Activated CD8-positive, alpha-beta memory T cell treated with anti-CD3 and anti-CD28 coated beads, Interleukin-2, amount 50 U/mL, for 1 hour (primary cell): ENCODE measurements at regions not wholly inside any gene's neighbourhood (a gene's known extent, or its start where the extent isn't known, plus 50 kb on each side); places are given as distances from the start of the nearest gene placed in this dataset.
"Not testable (repeated sequence)": the region's sequence is repeated elsewhere in the genome, so short reads cannot be mapped to it uniquely, and the experiment has no call there.

Experiments used
- DNase-seq: peaks from one replicate; pipeline ENCODE4 v3.0.0-alpha.2; 2020; ENCODE audit errors: extremely low read depth

DNA sequence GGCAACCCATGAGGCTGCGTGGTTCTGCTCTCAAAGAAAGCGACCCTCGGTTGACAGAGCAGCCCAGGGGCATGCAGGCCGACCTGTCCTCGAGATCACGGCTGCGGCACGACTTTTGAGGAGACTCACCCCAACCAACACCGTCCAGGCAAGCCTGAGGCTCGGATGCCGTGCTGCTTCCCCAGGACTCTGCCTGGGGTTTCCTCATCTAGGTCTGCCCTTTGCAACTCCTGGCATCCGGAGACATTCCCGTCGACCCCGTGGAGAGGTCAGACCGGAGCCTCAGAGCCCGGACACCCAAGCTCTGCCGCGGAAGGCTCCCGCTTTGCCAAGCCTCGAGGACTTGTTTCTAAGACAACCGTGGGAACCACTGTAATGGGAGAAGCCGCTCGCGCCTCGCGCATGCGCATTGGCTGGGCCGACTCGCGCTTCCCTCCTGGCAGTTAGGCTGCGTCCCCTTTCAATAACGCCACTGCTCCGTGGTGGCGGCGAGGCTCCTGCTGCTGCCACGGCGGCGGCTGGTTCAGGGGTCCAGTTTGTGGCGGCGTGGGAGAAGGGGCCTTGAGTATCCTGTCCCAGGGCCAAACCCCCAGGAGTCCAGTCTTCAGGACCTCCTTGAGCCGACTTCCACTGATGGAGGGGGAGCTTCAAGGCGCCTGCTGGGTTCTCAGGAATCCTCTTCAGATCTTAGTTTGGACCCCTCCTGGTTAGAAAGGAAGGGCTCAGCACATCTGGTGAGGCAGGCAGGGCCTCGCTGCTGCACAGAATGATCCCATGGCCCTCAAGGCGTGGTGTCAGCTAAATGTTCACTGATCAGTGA lies 101.7 kb upstream of the ZNF337 start:
- not testable (repeated sequence) for DNase-seq

DNA sequence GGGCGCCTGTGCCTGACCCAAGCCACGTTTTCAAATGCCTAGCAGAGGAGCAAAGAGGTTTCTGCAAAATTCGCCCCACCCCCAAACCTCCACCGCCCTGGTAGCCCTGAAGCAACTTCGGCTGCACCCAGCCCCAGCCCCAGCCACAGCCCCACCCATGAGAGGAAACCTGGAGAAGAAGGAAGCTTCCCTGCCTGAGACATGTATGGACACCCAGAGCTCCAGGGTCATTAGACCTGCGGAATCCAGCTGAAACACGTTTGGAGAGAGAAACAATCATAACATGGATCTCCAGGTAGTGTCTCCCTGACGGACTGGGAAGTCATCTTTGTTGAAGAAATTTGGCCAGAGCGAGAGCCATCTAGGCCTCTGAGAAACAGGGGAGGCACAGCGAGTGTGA lies 100.4 kb upstream of the ZNF337 start:
- DNase-seq, result not testable (repeated sequence)

DNA sequence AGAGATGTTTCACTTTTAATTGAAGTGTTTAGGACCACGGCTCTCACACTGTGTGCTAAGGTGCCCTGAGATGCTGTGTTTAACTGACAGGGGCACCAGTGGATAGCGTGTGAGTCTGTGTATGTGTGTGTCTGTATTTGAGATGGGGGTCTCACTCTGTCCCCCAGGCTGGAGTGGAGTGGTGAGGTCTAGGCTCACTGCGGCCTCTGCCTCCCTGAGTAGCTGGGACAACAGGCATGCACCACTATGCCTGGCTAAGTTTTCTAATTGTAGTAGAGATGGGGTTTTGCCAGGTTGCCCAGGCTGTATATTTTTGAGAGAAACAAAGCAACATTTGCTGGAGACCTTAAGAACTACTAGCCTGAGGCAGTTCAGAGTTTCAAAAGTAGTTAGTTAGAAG lies 80.6 kb upstream of the ZNF337 start:
- DNase-seq, result not testable (repeated sequence)

DNA sequence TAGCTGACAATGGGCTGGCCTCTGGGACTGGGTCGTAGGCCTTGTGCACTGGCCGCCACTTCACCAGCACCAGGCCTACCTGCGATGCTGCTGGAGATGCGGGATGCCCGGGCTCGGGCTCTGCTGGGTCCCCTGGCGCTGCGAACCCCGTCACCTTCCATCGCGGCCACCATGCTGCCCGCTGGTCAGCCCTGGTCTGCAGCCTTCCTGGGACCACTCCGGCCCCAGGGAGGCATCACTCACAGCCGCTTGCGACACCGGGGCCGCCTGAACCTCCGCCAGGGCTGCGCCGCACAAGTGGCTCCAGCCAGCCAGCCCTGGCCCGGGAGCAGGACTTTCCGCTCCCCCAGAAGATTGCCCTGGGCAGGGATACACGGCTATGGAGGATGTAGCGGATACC lies 78.1 kb upstream of the ZNF337 start:
- not testable (repeated sequence) for DNase-seq

DNA sequence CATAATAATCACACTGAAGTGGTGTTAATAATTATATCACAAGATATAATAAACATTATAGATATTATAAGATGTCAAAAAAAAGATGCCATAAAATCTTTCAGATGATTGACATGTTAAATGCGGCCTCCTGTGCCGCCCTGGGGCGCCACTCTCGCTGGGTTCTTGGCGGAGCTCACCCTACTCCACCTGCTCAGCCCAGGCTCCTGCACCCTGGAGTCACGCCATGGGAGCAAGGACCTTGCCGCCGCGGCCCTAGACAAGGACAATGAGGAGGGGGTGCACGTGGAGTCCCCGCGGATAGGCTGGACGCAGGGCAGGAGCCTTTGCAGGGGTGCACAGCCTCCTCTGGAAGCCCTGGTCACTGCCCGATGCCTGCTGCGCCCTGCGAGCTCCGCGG lies 77.5 kb upstream of the ZNF337 start:
- DNase-seq, result not testable (repeated sequence)

DNA sequence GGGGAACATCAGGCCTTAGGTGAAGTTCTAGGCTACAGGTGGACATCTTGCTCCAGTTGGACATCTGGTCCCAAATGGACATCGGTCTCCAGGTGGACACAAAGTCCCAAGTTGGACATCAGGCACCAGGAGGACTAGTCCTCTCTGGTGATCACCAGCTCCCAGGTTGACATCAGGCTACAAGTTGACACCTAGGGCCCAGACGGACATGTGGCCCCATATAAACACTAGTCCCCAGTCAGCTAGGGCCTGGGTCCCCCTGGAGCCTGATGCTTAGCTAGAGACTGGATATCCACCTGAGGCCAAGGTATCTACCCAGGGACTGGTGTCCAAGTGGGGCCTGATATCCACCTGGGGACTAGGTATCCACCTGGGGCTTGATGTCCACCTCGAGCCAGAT lies 75.8 kb upstream of the ZNF337 start:
- DNase-seq, result not testable (repeated sequence)

DNA sequence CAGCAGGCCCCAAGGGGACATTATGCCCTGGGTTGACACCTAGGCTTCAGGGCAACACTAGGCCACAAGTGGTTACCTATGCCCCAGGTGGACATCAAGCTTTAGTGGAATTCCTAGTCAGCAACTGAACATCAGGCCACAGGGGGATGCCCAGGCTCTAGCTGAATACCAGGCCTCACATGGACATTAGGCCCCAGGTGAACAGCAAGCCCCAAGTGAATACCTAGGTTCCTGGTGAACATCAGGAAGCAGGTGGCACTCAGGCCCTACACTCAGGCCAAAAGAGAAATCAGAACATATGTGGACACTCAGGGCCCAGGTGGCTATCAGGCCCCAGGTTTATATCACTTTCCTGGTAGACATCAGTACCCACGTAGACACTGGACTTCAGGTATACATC lies 75.2 kb upstream of the ZNF337 start:
- DNase-seq, result not testable (repeated sequence)

DNA sequence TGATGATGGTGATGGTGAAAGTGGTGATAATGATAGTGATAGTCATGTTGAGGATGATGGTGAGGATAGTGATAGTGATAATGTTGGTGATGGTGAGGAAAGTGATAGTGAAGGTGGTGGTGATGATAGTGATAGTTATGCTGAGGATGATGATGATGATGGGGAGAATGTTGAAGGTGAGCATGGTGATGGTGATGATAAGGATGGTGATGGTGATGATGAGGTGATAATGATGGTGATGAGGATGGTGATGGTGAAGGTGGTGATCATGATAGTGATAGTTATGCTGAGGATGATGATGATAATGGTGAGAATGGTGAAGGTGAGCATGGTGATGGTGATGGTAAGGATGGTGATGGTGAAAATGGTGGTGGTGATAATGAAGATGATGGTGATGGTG lies 64.9 kb upstream of the ZNF337 start:
- no peak for DNase-seq

DNA sequence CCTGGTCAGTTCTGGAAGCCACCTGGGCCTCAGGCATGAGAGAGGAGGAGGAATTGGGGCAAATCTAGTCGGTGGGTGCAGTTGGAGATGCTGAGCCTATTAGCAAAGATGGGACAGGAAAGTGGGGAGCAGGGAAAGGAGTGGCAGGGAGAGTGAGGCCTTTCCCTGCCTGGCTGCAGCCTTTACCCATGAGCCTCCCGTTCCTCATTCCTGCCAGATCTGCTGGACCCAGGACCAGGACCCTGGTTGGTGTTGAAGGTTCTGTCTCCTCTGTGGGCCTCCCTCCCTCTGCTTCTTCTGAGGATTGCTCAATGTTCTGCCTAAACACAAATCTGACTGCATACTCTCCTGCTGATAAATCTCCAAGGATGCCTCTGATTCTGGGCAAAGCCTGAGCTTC lies 64.4 kb upstream of the ZNF337 start:
- DNase-seq, result not testable (repeated sequence)

DNA sequence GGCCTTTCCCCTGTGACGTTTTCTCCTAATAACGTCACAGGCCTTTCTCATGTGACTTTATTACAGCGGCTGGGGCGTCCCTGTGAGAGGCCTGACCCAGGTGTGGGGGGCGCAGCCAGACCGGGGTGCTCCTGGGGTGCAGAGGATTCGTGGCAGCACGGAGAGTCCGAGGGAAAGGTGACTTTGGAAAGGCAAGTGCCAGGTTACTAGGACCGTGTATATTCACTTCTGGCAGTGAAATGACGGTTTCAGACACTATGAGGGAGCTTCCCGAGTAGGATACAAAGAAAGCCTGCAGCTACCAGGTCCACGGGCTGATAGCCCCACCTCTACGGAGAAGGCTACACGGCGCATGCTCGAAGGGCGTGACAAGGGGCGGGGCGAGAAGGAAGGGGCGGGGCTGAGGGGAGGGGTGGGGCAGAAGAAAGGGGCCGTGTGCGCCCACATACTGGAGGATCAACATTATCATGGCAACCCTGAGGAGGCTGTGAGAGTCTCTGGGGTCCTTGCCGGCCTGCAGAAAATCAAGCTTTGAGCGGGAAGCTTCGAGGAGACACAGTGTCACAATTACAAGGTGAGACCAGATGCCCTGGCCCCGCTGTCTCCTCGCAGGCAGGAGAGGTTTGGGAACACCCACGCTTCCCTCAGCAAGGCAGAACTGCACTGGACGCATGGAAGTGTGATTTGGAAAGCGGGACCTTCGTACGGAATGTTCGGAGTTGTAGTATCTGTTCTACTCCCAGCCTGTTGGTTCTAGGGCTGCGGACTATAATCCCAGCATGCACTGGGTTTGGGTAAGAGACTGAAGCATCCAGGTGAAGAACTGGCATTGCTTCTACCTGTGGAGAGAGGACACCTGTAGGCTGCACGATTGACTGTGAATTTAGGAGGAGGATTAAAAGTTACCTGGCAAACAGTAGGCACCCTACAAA lies 54.4 kb upstream of the ZNF337 start:
- peak; percentile 19 for DNase-seq

DNA sequence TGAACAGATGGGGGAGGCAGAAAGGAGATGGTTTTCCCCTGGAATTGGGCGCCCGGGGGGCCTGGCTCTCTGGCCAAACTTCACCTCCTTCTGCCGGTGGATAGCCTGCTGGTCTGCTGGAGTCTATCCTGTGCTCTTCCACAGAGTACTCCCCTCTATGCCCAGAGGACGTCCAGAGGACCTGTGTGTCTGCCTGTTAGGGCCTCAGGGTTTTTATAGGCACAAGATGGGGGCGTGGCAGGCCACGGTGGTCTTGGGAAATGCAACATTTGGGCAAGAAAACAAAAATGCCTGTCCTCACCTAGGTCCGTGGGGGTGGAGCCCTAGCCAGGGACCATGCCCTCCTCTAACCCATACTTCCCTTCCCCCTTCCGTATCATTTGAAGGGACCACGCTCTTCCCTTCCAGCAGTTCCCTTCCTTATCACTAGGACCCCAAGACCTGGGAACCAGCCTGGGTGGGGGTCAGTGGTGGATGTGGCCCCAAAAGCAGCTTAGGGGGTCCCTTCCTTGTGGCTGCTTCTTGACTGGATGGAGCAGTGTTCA lies 53.6 kb upstream of the ZNF337 start:
- DNase-seq, result no peak

DNA sequence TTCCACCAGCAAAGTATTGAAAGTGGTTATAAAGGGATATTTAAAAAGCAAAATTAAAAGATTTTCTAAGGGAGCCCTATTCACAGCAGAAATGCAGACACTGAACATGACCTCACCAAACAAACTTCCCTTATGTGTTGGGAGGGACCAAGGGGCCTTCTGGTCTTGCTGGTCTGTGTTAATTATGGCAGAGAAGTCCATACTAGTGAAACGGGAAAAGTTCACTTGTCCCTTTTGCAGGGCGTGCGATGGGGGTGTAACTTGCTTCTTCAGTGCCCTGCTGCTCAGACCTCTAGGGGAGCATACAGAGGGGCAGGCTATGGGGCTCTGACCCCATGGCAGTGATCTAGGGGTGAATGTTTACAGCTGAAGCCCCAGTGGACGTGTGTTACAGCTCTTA lies 53.0 kb upstream of the ZNF337 start:
- no peak for DNase-seq
